BLaER1 (cell line): ENCODE measurements at regions not wholly inside any gene's neighbourhood (a gene's known extent, or its start where the extent isn't known, plus 50 kb on each side); places are given as distances from the start of the nearest gene placed in this dataset.
A peak's percentile ranks its signal among the peaks of the same experiment; 100 is the strongest.

Experiments
- H3K27ac ChIP-seq: shearing (Covaris generic); formaldehyde crosslinking; 2 replicates; pipeline ENCODE4 v1.8.1; 2022
- H3K27me3 ChIP-seq: shearing (Covaris generic); formaldehyde crosslinking; 2 replicates; pipeline ENCODE4 v1.8.1; 2022
- H3K36me3 ChIP-seq: shearing (Covaris generic); formaldehyde crosslinking; 2 replicates; pipeline ENCODE4 v1.8.1; 2022
- H3K4me1 ChIP-seq: shearing (Covaris generic); formaldehyde crosslinking; 2 replicates; pipeline ENCODE4 v1.8.1; 2022
- H3K4me2 ChIP-seq: shearing (Covaris generic); formaldehyde crosslinking; 2 replicates; pipeline ENCODE4 v1.8.1; 2022
- H3K4me3 ChIP-seq: shearing (Covaris generic); formaldehyde crosslinking; 2 replicates; pipeline ENCODE4 v1.8.1; 2022
- H3K9ac ChIP-seq: shearing (Covaris generic); formaldehyde crosslinking; 2 replicates; pipeline ENCODE4 v1.8.1; 2022
- H3K9me3 ChIP-seq: shearing (Covaris generic); formaldehyde crosslinking; 2 replicates; pipeline ENCODE4 v1.8.1; 2022
- H4K20me1 ChIP-seq: shearing (Covaris generic); formaldehyde crosslinking; 2 replicates; pipeline ENCODE4 v1.8.1; 2022
- Cebpa-rat ChIP-seq: shearing (Covaris generic); IDR thresholded peaks from 2 replicates; pipeline ENCODE4 v1.8.1; 2022

DNA sequence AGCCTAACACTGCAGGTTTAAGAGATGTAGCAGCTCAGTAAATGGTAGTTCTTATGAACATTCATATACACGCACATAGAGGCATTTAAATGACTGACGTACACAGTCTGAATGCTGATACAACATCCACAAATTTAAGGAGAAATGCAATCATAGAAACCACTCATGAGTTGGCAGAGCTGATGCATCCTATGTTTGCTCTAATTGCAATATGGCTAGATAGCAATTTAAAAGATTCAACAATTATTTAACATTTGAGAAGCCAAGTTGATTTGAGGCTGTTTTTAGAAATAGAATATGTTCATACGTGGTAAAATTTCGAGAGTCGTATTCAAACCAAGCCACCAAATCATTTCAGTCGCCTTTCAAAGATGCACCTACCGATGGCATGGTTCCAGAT lies 135.6 kb downstream of the PFKFB3 start:
- Histone ChIP-seq H3K9ac (no peak overlapping the region), H3K36me3 (peaks cover 3% of the 10 kb centered on the region; the same call in 1 of the 2 replicates), H3K27me3 (no peaks in the 10 kb centered on the region), H3K9me3 (peaks cover 13% of the 10 kb centered on the region), H3K4me2 (no peak overlapping the region), H3K4me1 (no peaks in the 10 kb centered on the region), H3K27ac (no peak overlapping the region), H3K4me3 (no peak overlapping the region), H4K20me1 (no peaks in the 10 kb centered on the region)
- no peak for TF ChIP-seq Cebpa-rat

DNA sequence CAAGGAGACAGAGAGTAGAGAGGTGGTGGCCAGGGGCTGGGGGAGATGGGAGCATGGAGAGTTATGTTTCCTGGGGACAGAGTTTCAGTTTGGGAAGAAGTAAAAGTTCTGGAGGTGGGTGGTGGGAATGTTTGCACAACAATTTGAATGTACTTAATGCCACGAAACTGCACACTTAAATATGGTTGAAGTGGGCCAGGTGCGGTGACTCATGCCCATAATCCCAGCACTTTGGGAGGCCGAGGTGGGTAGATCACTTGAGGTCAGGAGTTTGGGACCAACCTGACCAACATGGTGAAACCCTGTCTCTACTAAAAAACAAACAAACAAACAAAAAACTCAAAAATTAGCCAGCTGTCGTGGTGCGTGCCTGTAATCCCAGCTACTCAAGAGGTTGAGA lies 137.2 kb downstream of the PFKFB3 start:
- TF ChIP-seq Cebpa-rat: no peak
- H3K4me3 ChIP-seq: no peak overlapping the region
- H3K4me2 ChIP-seq: no peak overlapping the region
- H3K9ac ChIP-seq: no peak overlapping the region
- H3K27ac ChIP-seq: no peak overlapping the region
- no peaks in the 10 kb centered on the region for H3K27me3 ChIP-seq
- no peaks in the 10 kb centered on the region for H3K4me1 ChIP-seq
- no peaks in the 10 kb centered on the region for H4K20me1 ChIP-seq
- peaks cover 11% of the 10 kb centered on the region for H3K9me3 ChIP-seq
- no peaks in the 10 kb centered on the region for H3K36me3 ChIP-seq

DNA sequence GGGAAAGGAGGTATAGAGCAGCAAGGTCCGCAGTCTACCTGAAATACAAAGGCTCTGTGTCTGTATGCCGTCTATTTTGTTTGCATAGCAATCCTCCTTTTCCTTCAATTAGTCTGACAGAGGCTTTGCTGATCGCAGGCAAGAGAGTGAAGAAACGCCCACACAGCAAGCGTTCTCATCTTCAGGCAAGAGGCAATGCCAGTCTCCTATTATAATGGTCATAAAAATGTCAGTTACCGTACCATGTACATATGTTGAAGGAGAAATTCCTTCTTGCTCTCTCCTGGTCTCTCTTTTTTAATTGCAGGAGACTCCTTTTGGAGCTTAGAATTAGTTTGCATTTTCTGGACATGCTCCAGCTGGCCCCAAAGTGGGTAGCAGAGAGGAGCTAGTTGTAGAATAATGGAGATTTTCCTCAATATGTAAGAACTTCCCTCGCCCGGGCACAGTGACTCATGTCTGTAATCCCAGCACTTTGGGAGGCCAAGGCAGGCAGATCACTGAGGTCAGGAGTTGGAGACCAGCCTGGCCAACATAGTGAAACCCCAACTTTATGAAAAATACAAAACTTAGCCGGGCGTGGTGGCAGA lies 139.5 kb downstream of the PFKFB3 start:
- peaks cover 13% of the 10 kb centered on the region for H3K4me1 ChIP-seq
- H3K9ac ChIP-seq: no peak overlapping the region
- H3K27me3 ChIP-seq: no peaks in the 10 kb centered on the region
- no peaks in the 10 kb centered on the region for H3K36me3 ChIP-seq
- H3K4me3 ChIP-seq: no peak overlapping the region
- no peak for TF ChIP-seq Cebpa-rat
- H3K9me3 ChIP-seq: peaks cover 12% of the 10 kb centered on the region
- no peak overlapping the region for H3K4me2 ChIP-seq
- H4K20me1 ChIP-seq: no peaks in the 10 kb centered on the region
- H3K27ac ChIP-seq: no peak overlapping the region

DNA sequence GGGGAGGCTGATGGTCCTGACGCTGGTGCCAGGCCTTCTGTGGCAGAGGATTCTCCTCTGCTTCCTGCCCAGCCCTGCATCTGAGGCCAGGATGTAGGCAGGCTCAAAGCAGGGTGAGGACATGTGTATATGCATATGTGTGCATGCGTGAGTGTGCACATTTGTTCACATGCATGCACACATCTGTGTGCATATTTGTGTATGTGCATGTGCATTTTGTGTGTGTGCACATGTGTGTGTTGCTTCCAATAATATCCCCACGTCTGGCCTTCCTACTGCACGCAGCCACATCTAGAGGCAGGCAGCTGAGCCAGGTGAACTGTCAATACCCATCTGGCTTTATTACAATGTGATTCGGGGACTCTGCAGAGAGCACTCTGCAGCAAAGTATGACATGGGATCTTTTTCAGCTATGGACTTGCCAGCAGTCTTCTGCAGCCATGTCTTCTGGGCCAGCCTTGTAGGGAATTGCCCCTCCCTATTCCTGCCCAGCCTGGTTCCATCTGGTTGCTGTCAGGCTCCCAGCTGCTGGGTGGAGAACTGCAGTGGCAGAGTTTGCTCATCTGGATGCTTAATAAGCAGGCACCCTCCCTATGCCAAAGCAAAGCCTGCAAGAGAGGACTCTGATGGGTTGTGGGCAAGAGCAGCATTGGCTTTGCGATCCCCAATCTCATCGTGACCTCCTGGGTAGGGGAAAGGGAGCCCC lies 140.7 kb downstream of the PFKFB3 start:
- Histone ChIP-seq H3K4me2 (no peak overlapping the region), H3K27ac (no peak overlapping the region), H4K20me1 (no peaks in the 10 kb centered on the region), H3K4me3 (no peak overlapping the region), H3K9ac (no peak overlapping the region), H3K36me3 (no peaks in the 10 kb centered on the region), H3K27me3 (no peaks in the 10 kb centered on the region), H3K4me1 (peaks cover 23% of the 10 kb centered on the region), H3K9me3 (peaks cover 12% of the 10 kb centered on the region)
- no peak for TF ChIP-seq Cebpa-rat

DNA sequence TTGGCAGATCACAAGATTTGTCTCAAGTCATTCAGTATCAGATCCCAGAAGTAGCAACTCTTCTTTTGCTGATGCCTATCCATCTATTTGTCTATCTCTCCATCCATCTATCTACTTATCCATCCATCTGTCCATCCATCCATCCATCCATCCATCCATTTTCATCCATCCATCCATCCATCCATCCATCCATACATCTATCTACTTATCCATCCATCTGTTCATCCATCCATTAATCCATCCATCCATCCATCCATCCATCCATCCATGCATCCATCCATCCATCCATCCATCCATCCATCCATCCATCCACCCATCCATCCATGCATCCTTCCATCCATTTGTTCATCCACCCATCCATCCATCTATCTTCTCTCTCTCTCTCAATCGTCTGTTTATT lies 142.7 kb downstream of the PFKFB3 start:
- Histone ChIP-seq H3K4me3 (no peak overlapping the region), H4K20me1 (no peaks in the 10 kb centered on the region), H3K36me3 (no peaks in the 10 kb centered on the region), H3K9me3 (peaks cover 12% of the 10 kb centered on the region), H3K27ac (no peak overlapping the region), H3K9ac (no peak overlapping the region), H3K4me1 (peaks cover 42% of the 10 kb centered on the region), H3K27me3 (no peaks in the 10 kb centered on the region), H3K4me2 (no peak overlapping the region)
- no peak for TF ChIP-seq Cebpa-rat

DNA sequence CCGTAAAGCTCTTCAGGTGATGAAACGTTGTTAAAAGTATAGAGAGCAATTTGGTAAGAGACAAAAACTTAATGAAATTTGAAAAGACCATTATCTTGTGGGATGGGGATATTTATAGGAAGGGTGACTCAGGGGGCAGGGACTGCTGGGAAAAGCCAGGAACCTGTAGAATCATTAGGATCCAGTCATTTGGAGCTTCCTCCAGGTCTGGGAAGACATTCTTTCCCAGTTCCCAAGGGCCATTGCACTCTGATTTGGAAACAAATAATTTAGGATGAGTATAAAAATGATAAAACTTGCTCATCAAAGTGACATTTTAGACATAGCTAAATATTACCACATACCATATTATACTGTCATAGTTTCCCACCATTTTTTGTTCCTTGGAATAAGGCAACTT lies 143.9 kb downstream of the PFKFB3 start:
- Histone ChIP-seq H3K9ac (no peak overlapping the region), H3K27ac (peak overlapping the region; percentile 94), H3K4me3 (0 out of 2 replicates have a peak overlapping the region, but pooled peaks have one; percentile 58), H3K4me1 (peaks cover 48% of the 10 kb centered on the region), H4K20me1 (no peaks in the 10 kb centered on the region), H3K4me2 (peak overlapping the region; percentile 88), H3K36me3 (no peaks in the 10 kb centered on the region), H3K27me3 (no peaks in the 10 kb centered on the region), H3K9me3 (peaks cover 12% of the 10 kb centered on the region)
- no peak for TF ChIP-seq Cebpa-rat

DNA sequence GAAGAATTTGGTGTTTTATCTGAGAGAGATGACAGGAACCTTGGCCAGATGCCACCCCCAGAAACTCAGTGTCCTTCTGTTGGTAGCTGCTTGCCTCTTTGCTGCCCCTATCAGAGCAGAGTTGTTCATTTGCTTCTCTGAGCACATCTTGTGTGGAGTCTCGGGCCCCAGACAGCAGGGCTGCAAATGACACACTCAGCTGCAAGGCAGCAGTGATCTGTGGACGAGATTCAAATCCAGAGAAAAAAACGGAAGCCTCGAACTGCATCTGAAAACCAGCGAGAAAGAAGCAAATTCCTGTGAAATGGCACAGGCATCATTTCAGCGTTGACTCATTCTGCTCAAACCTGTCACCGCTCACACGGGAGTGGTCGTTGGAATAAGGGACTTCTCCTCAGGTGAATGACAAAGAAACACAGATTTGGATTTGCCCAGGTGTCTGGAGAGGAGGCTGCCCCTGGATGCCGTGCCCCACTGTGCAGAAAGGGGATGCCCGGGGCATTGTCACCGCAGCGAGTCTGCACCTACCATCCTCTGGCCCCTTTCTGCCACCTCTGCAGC lies 144.7 kb downstream of the PFKFB3 start:
- TF ChIP-seq Cebpa-rat: no peak
- Histone ChIP-seq H3K9ac (peak overlapping the region; percentile 80), H3K27me3 (no peaks in the 10 kb centered on the region), H3K27ac (peak overlapping the region; percentile 94), H4K20me1 (no peaks in the 10 kb centered on the region), H3K36me3 (no peaks in the 10 kb centered on the region), H3K4me1 (peaks cover 48% of the 10 kb centered on the region), H3K9me3 (peaks cover 12% of the 10 kb centered on the region), H3K4me3 (peak overlapping the region; percentile 58), H3K4me2 (peak overlapping the region; percentile 88)

DNA sequence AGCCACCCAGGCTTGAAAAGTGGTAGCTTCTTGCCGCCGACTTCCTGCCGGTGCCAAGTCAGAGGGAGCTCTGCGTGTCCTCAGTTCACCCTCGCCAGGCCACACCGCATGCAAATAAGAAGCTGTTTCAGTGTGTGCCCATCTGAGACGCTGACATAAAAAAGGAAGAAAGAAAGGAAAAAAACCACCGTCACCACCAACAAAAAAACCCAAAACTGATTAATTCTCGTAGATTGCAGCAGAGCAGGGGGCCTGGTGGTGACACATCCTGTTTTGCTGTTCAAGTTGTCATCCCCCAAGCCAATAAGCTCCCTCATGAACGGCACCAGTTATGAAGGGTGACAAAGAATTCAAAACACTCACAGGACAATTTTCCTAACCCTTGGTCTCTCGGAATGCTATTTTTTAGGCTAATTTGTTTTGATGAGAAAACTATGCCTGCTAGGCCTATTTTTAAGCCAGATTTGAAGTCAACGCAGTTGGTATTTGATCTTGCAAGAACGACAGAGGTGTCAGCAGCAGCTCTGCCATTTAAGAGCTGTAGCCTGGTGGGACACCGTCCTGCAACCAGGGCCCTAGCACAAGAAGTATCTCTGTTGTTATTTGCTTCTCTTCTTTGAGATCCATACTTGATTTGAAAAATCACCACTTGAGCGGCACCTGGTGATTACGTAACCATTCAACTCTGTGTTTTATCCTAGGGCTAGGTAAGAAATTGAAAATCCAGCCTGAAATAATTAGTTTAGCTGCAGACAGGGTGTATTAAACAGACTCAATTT lies 145.6 kb downstream of the PFKFB3 start:
- peak overlapping the region; percentile 94 for H3K27ac ChIP-seq
- peaks cover 12% of the 10 kb centered on the region for H3K9me3 ChIP-seq
- H3K4me2 ChIP-seq: peak overlapping the region; percentile 88
- H3K36me3 ChIP-seq: no peaks in the 10 kb centered on the region
- peak overlapping the region; percentile 80 for H3K9ac ChIP-seq
- peaks cover 48% of the 10 kb centered on the region for H3K4me1 ChIP-seq
- H4K20me1 ChIP-seq: no peaks in the 10 kb centered on the region
- TF ChIP-seq Cebpa-rat: peak; percentile 87
- peak overlapping the region; percentile 58 for H3K4me3 ChIP-seq
- H3K27me3 ChIP-seq: no peaks in the 10 kb centered on the region

DNA sequence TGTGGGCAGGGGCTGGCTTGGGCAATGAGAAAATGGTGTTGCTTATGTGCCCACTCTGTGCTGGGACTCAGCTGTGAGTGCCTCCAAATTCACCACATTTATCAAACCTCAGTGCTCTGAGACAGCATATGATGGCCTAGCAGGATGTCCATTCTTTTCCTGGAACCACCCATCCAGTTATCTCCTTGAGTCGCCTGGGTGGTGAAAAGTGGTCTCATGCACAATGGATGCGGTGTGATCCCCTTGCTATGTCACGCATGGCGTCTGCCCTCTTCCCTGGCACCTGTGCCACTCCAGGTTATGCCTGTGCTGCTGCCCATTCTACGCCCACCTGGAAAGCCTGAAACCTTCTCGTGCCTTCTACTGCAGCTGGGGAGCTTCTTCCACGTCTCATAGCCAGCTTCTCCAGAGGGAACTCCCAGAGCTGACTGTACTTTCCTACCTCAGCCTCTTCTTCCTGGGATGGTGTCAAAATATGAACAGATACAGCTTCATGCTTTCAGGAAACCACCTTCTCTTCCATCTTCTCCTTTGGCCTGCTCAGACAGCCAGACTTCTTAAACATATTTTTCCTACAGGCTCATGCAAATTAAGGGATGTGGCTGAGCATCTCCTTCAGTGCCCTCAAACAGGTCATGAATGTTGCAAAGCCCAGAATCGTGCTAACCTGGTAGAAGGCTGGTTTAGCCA lies 147.3 kb downstream of the PFKFB3 start:
- no peaks in the 10 kb centered on the region for H4K20me1 ChIP-seq
- H3K9ac ChIP-seq: no peak overlapping the region
- peaks cover under 1% of the 10 kb centered on the region; the same call in 1 of the 2 replicates for H3K9me3 ChIP-seq
- peak overlapping the region; percentile 88 for H3K4me2 ChIP-seq
- H3K4me3 ChIP-seq: no peak overlapping the region
- TF ChIP-seq Cebpa-rat: no peak
- H3K27ac ChIP-seq: peak overlapping the region; percentile 94
- H3K36me3 ChIP-seq: no peaks in the 10 kb centered on the region
- H3K27me3 ChIP-seq: no peaks in the 10 kb centered on the region
- H3K4me1 ChIP-seq: peaks cover 48% of the 10 kb centered on the region
